ENCODE measurements at regions not wholly inside any gene's neighbourhood (a gene's known extent, or its start where the extent isn't known, plus 50 kb on each side); places are given as distances from the start of the nearest gene placed in this dataset.
A peak's percentile ranks its signal among the peaks of the same experiment; 100 is the strongest.

DNA sequence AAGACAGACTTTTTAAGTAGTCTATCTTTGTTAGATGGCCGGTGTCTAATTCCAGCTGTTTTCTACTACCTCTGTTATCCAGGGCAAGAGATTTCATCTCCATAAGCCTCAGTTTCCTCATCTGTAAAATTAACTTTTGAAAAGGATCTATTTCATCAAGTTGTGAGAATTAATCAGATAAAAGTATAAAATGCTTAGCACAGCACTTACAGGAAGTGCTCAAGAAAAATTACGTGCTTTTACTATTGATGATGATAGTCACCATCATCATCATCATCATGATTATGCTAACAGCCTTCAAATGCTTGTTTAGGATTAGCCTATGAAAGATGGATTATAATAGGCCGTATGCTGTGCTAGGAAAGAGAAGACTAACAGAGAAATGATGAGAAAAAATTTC is 76.2 kb downstream of the CYRIA start:
- Histone ChIP-seq H3K4me3 (ENCODE audit: low read depth, low read length) (no peak overlapping the region), H3K4me1 (ENCODE audit: control insufficient read depth, insufficient read depth, low read length) (peaks cover 19% of the 10 kb centered on the region), H3K9me3 (ENCODE audit: control insufficient read depth, insufficient read depth, low read depth, low read length) (no peaks in the 10 kb centered on the region), H3K9ac (ENCODE audit: low read length) (no peak overlapping the region), H3K36me3 (ENCODE audit: control insufficient read depth, insufficient read depth, low read length) (no peaks in the 10 kb centered on the region), H3K27ac (ENCODE audit: low read depth, low read length) (peak overlapping the region; percentile 20; the same call in 1 of the 2 replicates), H3K27me3 (ENCODE audit: control insufficient read depth, insufficient read depth, low read length) (no peaks in the 10 kb centered on the region)

GRCh38 chr2:16588565-16588964 is 77.1 kb downstream of the CYRIA start:
- H3K27me3 ChIP-seq (ENCODE audit: control insufficient read depth, insufficient read depth, low read length) = no peaks in the 10 kb centered on the region
- H3K27ac ChIP-seq (ENCODE audit: low read depth, low read length) = peak overlapping the region; percentile 29; the same call in 1 of the 2 replicates
- H3K9me3 ChIP-seq (ENCODE audit: control insufficient read depth, insufficient read depth, low read depth, low read length) = no peaks in the 10 kb centered on the region
- peaks cover 19% of the 10 kb centered on the region for H3K4me1 ChIP-seq (ENCODE audit: control insufficient read depth, insufficient read depth, low read length)
- no peak overlapping the region for H3K9ac ChIP-seq (ENCODE audit: low read length)
- H3K4me3 ChIP-seq (ENCODE audit: low read depth, low read length) = no peak overlapping the region
- no peaks in the 10 kb centered on the region for H3K36me3 ChIP-seq (ENCODE audit: control insufficient read depth, insufficient read depth, low read length)

DNA sequence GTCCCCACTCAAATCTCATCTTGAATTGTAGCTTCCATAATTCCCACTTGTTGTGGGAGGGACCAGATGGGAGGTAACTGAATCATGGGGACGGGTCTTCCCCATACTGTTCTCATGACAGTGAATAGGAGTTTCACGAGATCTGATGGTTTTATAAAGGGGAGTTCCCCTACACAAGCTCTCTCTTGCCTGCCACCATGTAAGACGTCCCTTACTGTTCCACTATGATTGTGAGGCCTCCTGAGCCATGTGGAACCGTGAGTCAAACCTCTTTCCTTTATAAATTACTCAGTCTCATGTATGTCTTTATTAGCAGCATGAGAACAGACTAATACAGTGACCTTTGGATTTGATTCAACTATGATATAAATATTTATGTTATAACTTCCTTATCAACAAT is 78.0 kb downstream of the CYRIA start:
- Histone ChIP-seq H3K4me1 (ENCODE audit: control insufficient read depth, insufficient read depth, low read length) (peaks cover 19% of the 10 kb centered on the region), H3K9me3 (ENCODE audit: control insufficient read depth, insufficient read depth, low read depth, low read length) (no peaks in the 10 kb centered on the region), H3K27me3 (ENCODE audit: control insufficient read depth, insufficient read depth, low read length) (no peaks in the 10 kb centered on the region), H3K4me3 (ENCODE audit: low read depth, low read length) (no peak overlapping the region), H3K27ac (ENCODE audit: low read depth, low read length) (no peak overlapping the region), H3K36me3 (ENCODE audit: control insufficient read depth, insufficient read depth, low read length) (no peaks in the 10 kb centered on the region), H3K9ac (ENCODE audit: low read length) (no peak overlapping the region)

DNA sequence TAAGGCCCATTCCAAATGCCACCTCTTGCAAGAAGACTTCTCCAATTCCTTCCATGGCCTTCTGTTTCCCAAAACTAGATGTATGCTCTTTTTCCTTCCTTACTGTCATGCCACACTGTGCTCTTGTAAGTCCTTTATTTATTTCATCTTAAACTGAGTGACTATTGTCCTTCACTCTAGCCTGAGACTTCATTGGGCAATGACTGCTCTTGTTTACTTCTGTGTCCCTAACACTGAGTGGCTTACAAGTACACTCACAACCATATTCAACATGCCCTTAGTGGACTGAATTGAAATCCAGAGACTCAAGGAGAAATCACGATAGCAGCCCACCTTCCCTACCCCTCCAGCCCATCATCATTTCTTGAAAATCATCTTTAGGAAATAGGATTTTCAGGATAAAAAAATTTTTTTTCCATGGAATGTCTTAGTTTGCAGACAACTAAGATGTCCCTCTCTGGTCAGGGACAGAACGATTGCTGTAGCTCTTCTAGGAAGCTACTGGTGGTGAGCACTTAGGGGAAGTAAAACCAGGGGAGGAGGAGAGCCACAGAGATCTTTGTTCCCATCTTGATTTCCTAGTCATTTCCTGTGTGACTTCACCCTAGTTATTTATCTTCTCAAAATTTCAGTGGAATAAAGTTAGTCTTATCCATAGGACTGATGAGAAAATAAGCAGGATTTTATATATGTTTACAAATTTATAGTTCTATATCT is 80.7 kb downstream of the CYRIA start:
- Histone ChIP-seq H3K9ac (ENCODE audit: low read length) (no peak overlapping the region), H3K36me3 (ENCODE audit: control insufficient read depth, insufficient read depth, low read length) (no peaks in the 10 kb centered on the region), H3K4me1 (ENCODE audit: control insufficient read depth, insufficient read depth, low read length) (peaks cover 19% of the 10 kb centered on the region), H3K27me3 (ENCODE audit: control insufficient read depth, insufficient read depth, low read length) (no peaks in the 10 kb centered on the region), H3K4me3 (ENCODE audit: low read depth, low read length) (no peak overlapping the region), H3K9me3 (ENCODE audit: control insufficient read depth, insufficient read depth, low read depth, low read length) (no peaks in the 10 kb centered on the region), H3K27ac (ENCODE audit: low read depth, low read length) (no peak overlapping the region)

- Histone ChIP-seq H3K36me3 (ENCODE audit: control insufficient read depth, insufficient read depth, low read length) (no peaks in the 10 kb centered on the region), H3K9me3 (ENCODE audit: control insufficient read depth, insufficient read depth, low read depth, low read length) (no peaks in the 10 kb centered on the region), H3K9ac (ENCODE audit: low read length) (no peak overlapping the region), H3K27ac (ENCODE audit: low read depth, low read length) (no peak overlapping the region), H3K4me3 (ENCODE audit: low read depth, low read length) (no peak overlapping the region), H3K4me1 (ENCODE audit: control insufficient read depth, insufficient read depth, low read length) (peaks cover 16% of the 10 kb centered on the region), H3K27me3 (ENCODE audit: control insufficient read depth, insufficient read depth, low read length) (no peaks in the 10 kb centered on the region)
Measured at GRCh38 chr2:16584084-16584483, 81.5 kb downstream of the CYRIA start.

GRCh38 chr2:16581241-16581640 is 84.4 kb downstream of the CYRIA start:
- no peaks in the 10 kb centered on the region for H3K27me3 ChIP-seq (ENCODE audit: control insufficient read depth, insufficient read depth, low read length)
- no peaks in the 10 kb centered on the region for H3K4me1 ChIP-seq (ENCODE audit: control insufficient read depth, insufficient read depth, low read length)
- no peak overlapping the region for H3K27ac ChIP-seq (ENCODE audit: low read depth, low read length)
- peaks cover 4% of the 10 kb centered on the region; the same call in 1 of the 2 replicates for H3K9me3 ChIP-seq (ENCODE audit: control insufficient read depth, insufficient read depth, low read depth, low read length)
- H3K36me3 ChIP-seq (ENCODE audit: control insufficient read depth, insufficient read depth, low read length) = no peaks in the 10 kb centered on the region
- no peak overlapping the region for H3K4me3 ChIP-seq (ENCODE audit: low read depth, low read length)
- H3K9ac ChIP-seq (ENCODE audit: low read length) = no peak overlapping the region

DNA sequence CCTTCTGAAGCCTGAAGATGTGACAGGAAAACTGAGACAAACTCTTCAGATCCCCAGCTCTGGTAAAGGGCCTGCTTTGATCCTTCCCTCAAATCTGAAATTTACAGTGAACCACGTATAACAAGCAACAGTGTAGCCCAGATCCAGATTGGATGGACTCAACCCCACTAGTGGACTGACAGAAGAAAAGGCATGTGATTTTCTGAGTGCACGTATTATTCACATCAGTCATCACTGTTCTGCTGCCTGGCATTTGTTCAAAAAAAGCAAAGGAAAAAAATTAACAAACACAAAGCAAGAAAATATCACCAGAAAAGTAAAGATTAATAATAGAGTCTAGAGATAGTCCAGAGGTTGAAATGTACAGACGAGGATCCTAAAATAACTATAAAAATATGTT is 87.6 kb downstream of the CYRIA start:
- Histone ChIP-seq H3K9me3 (ENCODE audit: control insufficient read depth, insufficient read depth, low read depth, low read length) (peaks cover 26% of the 10 kb centered on the region), H3K27me3 (ENCODE audit: control insufficient read depth, insufficient read depth, low read length) (no peaks in the 10 kb centered on the region), H3K9ac (ENCODE audit: low read length) (no peak overlapping the region), H3K4me1 (ENCODE audit: control insufficient read depth, insufficient read depth, low read length) (no peaks in the 10 kb centered on the region), H3K4me3 (ENCODE audit: low read depth, low read length) (no peak overlapping the region), H3K36me3 (ENCODE audit: control insufficient read depth, insufficient read depth, low read length) (no peaks in the 10 kb centered on the region), H3K27ac (ENCODE audit: low read depth, low read length) (no peak overlapping the region)

- H3K9me3 ChIP-seq (ENCODE audit: control insufficient read depth, insufficient read depth, low read depth, low read length) = peaks cover 18% of the 10 kb centered on the region
- no peak overlapping the region for H3K9ac ChIP-seq (ENCODE audit: low read length)
- no peaks in the 10 kb centered on the region for H3K4me1 ChIP-seq (ENCODE audit: control insufficient read depth, insufficient read depth, low read length)
- H3K4me3 ChIP-seq (ENCODE audit: low read depth, low read length) = no peak overlapping the region
- no peaks in the 10 kb centered on the region for H3K36me3 ChIP-seq (ENCODE audit: control insufficient read depth, insufficient read depth, low read length)
- H3K27me3 ChIP-seq (ENCODE audit: control insufficient read depth, insufficient read depth, low read length) = no peaks in the 10 kb centered on the region
- no peak overlapping the region for H3K27ac ChIP-seq (ENCODE audit: low read depth, low read length)
Measured at GRCh38 chr2:16570516-16570915, 95.1 kb downstream of the CYRIA start.

- H3K9ac ChIP-seq (ENCODE audit: low read length) = no peak overlapping the region
- H3K4me3 ChIP-seq (ENCODE audit: low read depth, low read length) = no peak overlapping the region
- no peaks in the 10 kb centered on the region for H3K4me1 ChIP-seq (ENCODE audit: control insufficient read depth, insufficient read depth, low read length)
- H3K27me3 ChIP-seq (ENCODE audit: control insufficient read depth, insufficient read depth, low read length) = no peaks in the 10 kb centered on the region
- peaks cover 10% of the 10 kb centered on the region for H3K9me3 ChIP-seq (ENCODE audit: control insufficient read depth, insufficient read depth, low read depth, low read length)
- H3K27ac ChIP-seq (ENCODE audit: low read depth, low read length) = no peak overlapping the region
- no peaks in the 10 kb centered on the region for H3K36me3 ChIP-seq (ENCODE audit: control insufficient read depth, insufficient read depth, low read length)
Measured at GRCh38 chr2:16568998-16569784, 96.4 kb downstream of the CYRIA start.

DNA sequence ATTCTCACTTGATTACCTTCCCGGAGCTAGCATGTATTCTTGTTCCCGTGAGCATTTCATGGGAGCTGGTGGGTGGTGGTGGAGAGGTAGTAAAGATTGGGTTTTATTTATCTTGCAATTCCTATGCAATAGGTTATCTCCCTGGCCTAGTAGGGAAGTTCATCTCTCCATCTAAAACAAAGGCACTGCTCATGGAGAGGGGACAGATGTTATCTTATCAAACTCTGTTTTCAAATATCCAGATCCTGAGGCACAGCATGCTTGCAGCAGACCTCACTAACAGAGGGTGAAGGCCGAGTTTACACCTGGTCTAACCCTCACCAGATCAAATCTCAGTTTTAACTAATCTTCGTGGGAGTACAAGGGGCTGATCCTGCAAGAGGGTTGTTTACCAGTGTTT is 98.9 kb downstream of the CYRIA start:
- H3K36me3 ChIP-seq (ENCODE audit: control insufficient read depth, insufficient read depth, low read length) = no peaks in the 10 kb centered on the region

GRCh38 chr2:16565481-16565880 is 100.2 kb downstream of the CYRIA start:
- Histone ChIP-seq H3K27ac (ENCODE audit: low read depth, low read length) (no peak overlapping the region), H3K9ac (ENCODE audit: low read length) (no peak overlapping the region), H3K4me3 (ENCODE audit: low read depth, low read length) (no peak overlapping the region), H3K27me3 (ENCODE audit: control insufficient read depth, insufficient read depth, low read length) (no peaks in the 10 kb centered on the region), H3K9me3 (ENCODE audit: control insufficient read depth, insufficient read depth, low read depth, low read length) (no peaks in the 10 kb centered on the region), H3K4me1 (ENCODE audit: control insufficient read depth, insufficient read depth, low read length) (no peaks in the 10 kb centered on the region), H3K36me3 (ENCODE audit: control insufficient read depth, insufficient read depth, low read length) (no peaks in the 10 kb centered on the region)

More for the DNA sequence above, 98.9 kb downstream of the CYRIA start:
- Histone ChIP-seq H3K9ac (ENCODE audit: low read length) (no peak overlapping the region), H3K27ac (ENCODE audit: low read depth, low read length) (no peak overlapping the region), H3K9me3 (ENCODE audit: control insufficient read depth, insufficient read depth, low read depth, low read length) (no peaks in the 10 kb centered on the region), H3K4me1 (ENCODE audit: control insufficient read depth, insufficient read depth, low read length) (no peaks in the 10 kb centered on the region), H3K4me3 (ENCODE audit: low read depth, low read length) (no peak overlapping the region), H3K27me3 (ENCODE audit: control insufficient read depth, insufficient read depth, low read length) (no peaks in the 10 kb centered on the region)
